ENCODE measurements at regions not wholly inside any gene's neighbourhood (a gene's known extent, or its start where the extent isn't known, plus 50 kb on each side); places are given as distances from the start of the nearest gene placed in this dataset.

DNA sequence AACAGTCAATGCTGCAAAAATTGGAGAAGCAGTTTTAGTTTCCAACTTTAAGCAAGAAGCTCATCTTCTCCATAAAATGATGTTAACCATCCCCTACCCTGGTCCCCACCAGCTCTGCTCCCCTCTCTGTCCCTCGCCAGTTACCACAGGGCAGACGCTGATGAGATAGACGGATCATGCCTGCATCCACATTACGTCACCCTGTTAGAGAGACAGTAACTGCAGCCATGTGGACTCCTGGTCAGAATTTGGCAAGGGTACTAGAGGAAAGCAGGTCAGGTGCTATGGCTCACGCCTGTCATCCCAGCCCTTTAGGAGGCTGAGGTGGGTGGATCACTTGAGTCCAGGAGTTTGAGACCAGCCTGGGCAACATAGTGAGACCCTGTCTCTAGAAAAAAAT, 81.9 kb upstream of the FZD8 start:
- in situ Hi-C loops (cut with MboI; ENCODE audit: low sequenced_read_pairs) = no loop called here
- WGBS, 2 experiments (ENCODE audit: extremely low coverage in 2 of 2, insufficient read length in 1 of 2) = no CpG with 5 or more reads among the region's 5 CpGs
- H3K23ac ChIP-seq (ENCODE audit: low read depth, low read length) = no peak overlapping the region
- peaks cover 3% of the 10 kb centered on the region; the same call in 1 of the 2 replicates for H3K9me1 ChIP-seq (ENCODE audit: insufficient read depth, low read length)
- DNase-seq (no peak), ATAC-seq (ENCODE audit: low read depth) (no peak)
- H4K20me1 ChIP-seq (ENCODE audit: insufficient read depth, low read length) = no peaks in the 10 kb centered on the region
- no peak overlapping the region for H2BK20ac ChIP-seq (ENCODE audit: low read depth, low read length)
- H2BK15ac ChIP-seq (ENCODE audit: low read depth, low read length) = no peak overlapping the region
- no peak overlapping the region for H4K91ac ChIP-seq (ENCODE audit: insufficient read depth, low read depth, low read length)
- H3K79me1 ChIP-seq (ENCODE audit: low read depth in 1 of 2, low read length in 2 of 2) = no peaks in the 10 kb centered on the region
- no peak overlapping the region for H2AK5ac ChIP-seq (ENCODE audit: low read depth, low read length)
- H3K36me3 ChIP-seq (ENCODE audit: control insufficient read depth, insufficient read depth, low read length) = no peaks in the 10 kb centered on the region
- H4K5ac ChIP-seq (ENCODE audit: low read depth, low read length) = no peak overlapping the region
- no peak overlapping the region for H2AFZ ChIP-seq (replicated peaks; ENCODE audit: low read length, poor library complexity)
- H3K4me2 ChIP-seq (ENCODE audit: low read depth, low read length) = no peak overlapping the region
- dilution Hi-C loops (cut with HindIII; ENCODE audit: low sequenced_read_pairs, unreplicated experiment) = no loop called here
- no peak overlapping the region for H2BK5ac ChIP-seq (ENCODE audit: low read depth, low read length, poor library complexity, severe bottlenecking)
- H2AK9ac ChIP-seq (replicated peaks; ENCODE audit: low read depth, low read length, poor library complexity) = no peak overlapping the region
- no peak overlapping the region for H3K56ac ChIP-seq (ENCODE audit: extremely low read depth, insufficient read depth, low read length)
- no peak overlapping the region for H2BK120ac ChIP-seq (ENCODE audit: low read depth, low read length)
- CTCF ChIA-PET = interaction anchor here (0.7 to 1.6 kb wide), 2 partner anchors 12 to 1048 kb away, joined by 5 to 8 read pairs; no protein-coding TSS in a partner anchor
- H4K8ac ChIP-seq (ENCODE audit: low read depth in 2 of 2, low read length in 2 of 2) = no peak overlapping the region
- BruUV-seq (replicated peaks) = no TSS peak
- H3K9ac ChIP-seq (ENCODE audit: low read depth, low read length) = no peak overlapping the region
- POLR2A ChIA-PET (ENCODE audit: unreplicated experiment) = no interaction called here
- H3K4ac ChIP-seq (ENCODE audit: low read depth, low read length) = no peak overlapping the region
- no peaks in the 10 kb centered on the region for H3K9me3 ChIP-seq (ENCODE audit: control insufficient read depth, insufficient read depth, low read length)
- TF ChIP-seq, protein P1, sequence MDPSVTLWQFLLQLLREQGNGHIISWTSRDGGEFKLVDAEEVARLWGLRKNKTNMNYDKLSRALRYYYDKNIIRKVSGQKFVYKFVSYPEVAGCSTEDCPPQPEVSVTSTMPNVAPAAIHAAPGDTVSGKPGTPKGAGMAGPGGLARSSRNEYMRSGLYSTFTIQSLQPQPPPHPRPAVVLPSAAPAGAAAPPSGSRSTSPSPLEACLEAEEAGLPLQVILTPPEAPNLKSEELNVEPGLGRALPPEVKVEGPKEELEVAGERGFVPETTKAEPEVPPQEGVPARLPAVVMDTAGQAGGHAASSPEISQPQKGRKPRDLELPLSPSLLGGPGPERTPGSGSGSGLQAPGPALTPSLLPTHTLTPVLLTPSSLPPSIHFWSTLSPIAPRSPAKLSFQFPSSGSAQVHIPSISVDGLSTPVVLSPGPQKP (IDR thresholded peaks at IDR 0.05; ENCODE audit: borderline replicate concordance, low read depth, low read length) = no peak
- no peak for TF ChIP-seq RFX5 (IDR thresholded peaks at IDR 0.05; ENCODE audit: low read depth, low read length)
- H3K14ac ChIP-seq (replicated peaks; ENCODE audit: low read depth, low read length) = no peak overlapping the region
- peaks cover 24% of the 10 kb centered on the region for H3K27me3 ChIP-seq (ENCODE audit: control insufficient read depth, insufficient read depth, low read length)
- H3K27ac ChIP-seq (ENCODE audit: insufficient read depth, low read length) = no peak overlapping the region
- H3K18ac ChIP-seq (ENCODE audit: low read depth, low read length) = no peak overlapping the region
- intact Hi-C loops (cut with micrococcal nuclease) = no loop called here
- no peak overlapping the region for H3K4me3 ChIP-seq (ENCODE audit: insufficient read depth, low read depth, low read length)
- 0 out of 2 replicates have a peak, but pooled peaks cover 3% of the 10 kb centered on the region for H3K4me1 ChIP-seq (ENCODE audit: control insufficient read depth, insufficient read depth, low read length)

Measured in IMR-90 (cell line).